PC-9 (cell line): ENCODE measurements at regions not wholly inside any gene's neighbourhood (a gene's known extent, or its start where the extent isn't known, plus 50 kb on each side); places are given as distances from the start of the nearest gene placed in this dataset.

ENCODE experiments used
- BruUV-seq: library from RNA; stranded (reverse); fragments of 400-500 nt; replicated peaks from 2 replicates; lab custom pipeline; 2021; lab: Mats Ljungman, UMichigan
- CTCF ChIA-PET: fragments of 300-600 bp; sonication (Branson Sonifier 250); formaldehyde crosslinking; loops from one replicate; lab custom pipeline; 2022; ENCODE audit warnings: antibody characterized with exemption; lab: Charles Lee
- POLR2A ChIA-PET: fragments of 300-600 bp; sonication (Branson Sonifier 250); formaldehyde crosslinking; loops from one replicate; lab custom pipeline; 2022; ENCODE audit warnings: antibody characterized with exemption; ENCODE audit not compliant: unreplicated experiment; lab: Charles Lee
- DNase-seq, 2 experiments: peaks; one replicate each; pipeline versions ENCODE4 v3.0.0 to v3.0.0-alpha.2; 2015 to 2022; ENCODE audit warnings: mixed read lengths in 1 of 2
- H2AFZ ChIP-seq: fragments of 200-600 bp; sonication (generic); 2 replicates; pipeline ENCODE4 v1.8.1; 2017; ENCODE audit warnings: antibody characterized with exemption
- H3F3A ChIP-seq: fragments of 200-600 bp; sonication (generic); 2 replicates; pipeline ENCODE4 v1.8.1; 2017; ENCODE audit warnings: antibody characterized with exemption, mild to moderate bottlenecking, low read depth; ENCODE audit not compliant: insufficient read depth
- H3K27ac ChIP-seq: fragments of 200-600 bp; sonication (generic); 2 replicates; pipeline ENCODE4 v1.6.1; 2016; ENCODE audit warnings: mixed run types
- H3K27me3 ChIP-seq: fragments of 200-600 bp; sonication (generic); 2 replicates; pipeline ENCODE4 v1.6.1; 2016; ENCODE audit warnings: low read depth, mixed run types; ENCODE audit not compliant: insufficient read depth
- H3K36me3 ChIP-seq: fragments of 200-600 bp; sonication (generic); 2 replicates; pipeline ENCODE4 v1.6.1; 2016; ENCODE audit warnings: low read depth, mixed run types
- H3K4me1 ChIP-seq: fragments of 200-600 bp; sonication (generic); replicated peaks from 2 replicates; pipeline ENCODE4 v1.6.1; 2016; ENCODE audit warnings: mixed run types; ENCODE audit not compliant: insufficient read depth
- H3K4me2 ChIP-seq: fragments of 200-600 bp; sonication (generic); 2 replicates; pipeline ENCODE4 v1.6.1; 2017; ENCODE audit warnings: mixed run types
- H3K4me3 ChIP-seq: fragments of 200-600 bp; sonication (generic); 2 replicates; pipeline ENCODE4 v1.6.1; 2016; ENCODE audit warnings: mixed run types
- H3K79me2 ChIP-seq: fragments of 200-600 bp; sonication (generic); 2 replicates; pipeline ENCODE4 v1.6.1; 2017; ENCODE audit warnings: low read depth, mixed run types
- H3K9me2 ChIP-seq: fragments of 200-600 bp; sonication (generic); 2 replicates; pipeline ENCODE4 v1.8.1; 2017; ENCODE audit warnings: mild to moderate bottlenecking; ENCODE audit not compliant: insufficient read depth
- H3K9me3 ChIP-seq: fragments of 200-600 bp; sonication (generic); 2 replicates; pipeline ENCODE4 v1.8.1; 2016; ENCODE audit warnings: low read depth; ENCODE audit not compliant: insufficient read depth
- H4K20me1 ChIP-seq: fragments of 200-600 bp; sonication (generic); 2 replicates; pipeline ENCODE4 v1.8.1; 2017; ENCODE audit not compliant: insufficient read depth
- CTCF ChIP-seq: fragments of 200-600 bp; sonication (generic); conservative IDR thresholded peaks from 2 replicates; pipeline ENCODE4 v1.6.1; 2017; ENCODE audit warnings: mixed run types, antibody characterized with exemption, mild to moderate bottlenecking, moderate library complexity
- EZH2 ChIP-seq: fragments of 200-600 bp; sonication (generic); IDR thresholded peaks from 2 replicates; pipeline ENCODE4 v1.8.0; 2017; ENCODE audit warnings: antibody characterized with exemption, low read depth
- intact Hi-C: fragments of 100-400 bp; cut with micrococcal nuclease; formaldehyde crosslinking; loops from one replicate; pipeline ENCODE4 v1.10.0; 2022; ENCODE audit not compliant: unreplicated experiment

DNA sequence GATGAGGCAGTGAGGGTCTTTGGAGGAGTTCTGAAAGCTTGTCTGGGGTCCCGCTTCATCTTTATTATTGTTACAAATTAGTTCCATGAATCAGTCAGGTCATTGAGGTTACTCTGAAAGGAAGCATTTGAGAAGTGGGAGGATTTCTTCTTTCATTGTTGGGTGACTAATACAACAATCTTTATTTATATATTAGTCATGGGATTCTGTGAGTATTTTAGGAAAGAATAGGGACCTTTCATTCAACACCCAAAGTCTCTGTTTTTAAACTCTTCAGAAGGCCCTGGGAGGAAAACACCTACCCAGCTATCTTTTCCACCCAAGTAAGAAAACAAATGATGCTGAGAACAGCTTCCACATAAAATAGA is 98.3 kb downstream of the SOD2 start:
- Histone ChIP-seq H3K9me2 (no peaks in the 10 kb centered on the region), H3K4me2 (no peak overlapping the region), H3K36me3 (no peaks in the 10 kb centered on the region), H3K27me3 (peaks cover 12% of the 10 kb centered on the region; the same call in 1 of the 2 replicates), H4K20me1 (no peaks in the 10 kb centered on the region), H3K79me2 (no peaks in the 10 kb centered on the region), H3K4me1 (no peaks in the 10 kb centered on the region), H3F3A (no peaks in the 10 kb centered on the region), H3K4me3 (no peak overlapping the region), H2AFZ (no peak overlapping the region), H3K27ac (no peak overlapping the region), H3K9me3 (no peaks in the 10 kb centered on the region)
- ChIA-PET POLR2A (no interaction called here), CTCF (no interaction called here)
- DNase-seq: no peak
- TF ChIP-seq CTCF (no peak), EZH2 (no peak)
- intact Hi-C loops: no loop called here
- no TSS peak for BruUV-seq

- H3K79me2 ChIP-seq: no peaks in the 10 kb centered on the region
- DNase-seq: no peak
- H3K9me2 ChIP-seq: no peaks in the 10 kb centered on the region
- BruUV-seq: no TSS peak
- H3K4me3 ChIP-seq: no peak overlapping the region
- H4K20me1 ChIP-seq: no peaks in the 10 kb centered on the region
- H2AFZ ChIP-seq: no peak overlapping the region
- ChIA-PET POLR2A (no interaction called here), CTCF (no interaction called here)
- H3K27me3 ChIP-seq: peaks cover 16% of the 10 kb centered on the region; the same call in 1 of the 2 replicates
- no peak overlapping the region for H3K27ac ChIP-seq
- H3K9me3 ChIP-seq: no peaks in the 10 kb centered on the region
- TF ChIP-seq EZH2 (no peak), CTCF (no peak)
- intact Hi-C loops: no loop called here
- no peaks in the 10 kb centered on the region for H3F3A ChIP-seq
- no peak overlapping the region for H3K4me2 ChIP-seq
- no peaks in the 10 kb centered on the region for H3K36me3 ChIP-seq
- no peaks in the 10 kb centered on the region for H3K4me1 ChIP-seq
These were observed 98.8 kb downstream of the SOD2 start for GRCh38 chr6:159594106-159594749.

GRCh38 chr6:159590835-159591234 is 102.2 kb downstream of the SOD2 start:
- Histone ChIP-seq H3K36me3 (no peaks in the 10 kb centered on the region), H3K9me3 (no peaks in the 10 kb centered on the region), H2AFZ (no peak overlapping the region), H3K9me2 (no peaks in the 10 kb centered on the region), H3K4me2 (no peak overlapping the region), H3K4me1 (no peaks in the 10 kb centered on the region), H4K20me1 (no peaks in the 10 kb centered on the region), H3K4me3 (no peak overlapping the region), H3F3A (no peaks in the 10 kb centered on the region), H3K27me3 (peaks cover 37% of the 10 kb centered on the region), H3K27ac (no peak overlapping the region), H3K79me2 (no peaks in the 10 kb centered on the region)
- ChIA-PET CTCF (interaction anchor here (0.5 kb wide), 1 partner anchor 99 kb away, joined by 4 read pairs; no protein-coding TSS in a partner anchor), POLR2A (no interaction called here)
- no peak for TF ChIP-seq EZH2
- no peak for TF ChIP-seq CTCF
- intact Hi-C loops: no loop called here
- DNase-seq: no peak
- no TSS peak for BruUV-seq
